Fibroblast of skin of back (primary cell): ENCODE measurements at regions not wholly inside any gene's neighbourhood (a gene's known extent, or its start where the extent isn't known, plus 50 kb on each side); places are given as distances from the start of the nearest gene placed in this dataset.

Experiments used
- DNase-seq: peaks from one replicate; pipeline ENCODE4 v3.0.0-alpha.2; 2013

DNA sequence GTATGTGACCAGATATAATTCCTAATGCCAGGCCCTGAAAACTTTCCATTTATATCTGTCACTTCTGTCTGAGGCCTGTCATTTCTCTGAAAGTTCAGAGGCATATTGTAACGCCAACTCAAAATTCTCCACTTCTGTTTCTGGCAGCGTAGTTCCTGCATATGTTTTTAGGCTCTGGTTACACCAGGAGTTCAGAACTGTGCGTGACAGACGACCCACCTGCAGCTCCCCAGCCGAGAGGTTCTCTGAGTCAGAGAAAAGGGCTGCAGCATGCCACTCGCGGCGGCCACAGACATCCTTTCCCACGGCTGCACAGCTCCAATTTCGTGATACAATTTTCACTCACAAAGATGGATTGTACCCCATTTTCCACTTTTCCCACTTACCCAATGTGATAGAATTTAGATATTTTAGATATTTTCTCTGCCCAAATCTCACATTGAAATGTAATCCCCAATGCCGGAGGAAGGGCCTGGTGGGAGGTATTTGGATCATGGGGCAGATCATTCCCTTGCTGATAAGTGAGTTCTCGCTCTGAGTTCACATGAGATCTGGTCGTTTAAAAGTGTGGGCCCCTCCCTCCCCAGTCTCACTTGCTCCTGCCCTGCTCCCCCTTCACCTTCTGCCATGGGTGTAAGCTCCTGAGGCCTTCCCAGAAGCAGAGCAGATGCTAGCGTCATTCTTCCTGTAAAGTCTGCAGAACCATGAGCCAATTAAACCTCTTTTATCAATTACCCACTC is 308.1 kb downstream of the LIG4 start:
- peak; percentile 91 for DNase-seq

DNA sequence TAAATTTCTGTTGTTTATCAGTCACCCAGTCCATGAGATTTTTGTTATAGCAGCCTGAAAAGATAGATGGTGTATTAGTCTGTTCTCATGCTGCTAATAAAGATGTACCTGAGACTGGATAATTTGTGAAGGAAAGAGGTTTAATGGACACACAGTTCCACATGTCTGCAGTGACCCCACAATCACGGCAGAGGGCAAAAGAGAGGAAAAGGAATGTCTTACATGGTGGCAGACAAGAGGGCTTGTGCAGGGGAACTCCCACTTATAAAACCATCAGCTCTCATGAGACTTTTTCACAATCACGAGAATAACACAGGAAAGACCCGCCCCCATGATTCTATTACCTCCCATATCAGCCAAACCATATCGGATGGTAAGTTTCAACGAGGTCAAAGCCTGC is 309.2 kb downstream of the LIG4 start:
- DNase-seq = no peak

DNA sequence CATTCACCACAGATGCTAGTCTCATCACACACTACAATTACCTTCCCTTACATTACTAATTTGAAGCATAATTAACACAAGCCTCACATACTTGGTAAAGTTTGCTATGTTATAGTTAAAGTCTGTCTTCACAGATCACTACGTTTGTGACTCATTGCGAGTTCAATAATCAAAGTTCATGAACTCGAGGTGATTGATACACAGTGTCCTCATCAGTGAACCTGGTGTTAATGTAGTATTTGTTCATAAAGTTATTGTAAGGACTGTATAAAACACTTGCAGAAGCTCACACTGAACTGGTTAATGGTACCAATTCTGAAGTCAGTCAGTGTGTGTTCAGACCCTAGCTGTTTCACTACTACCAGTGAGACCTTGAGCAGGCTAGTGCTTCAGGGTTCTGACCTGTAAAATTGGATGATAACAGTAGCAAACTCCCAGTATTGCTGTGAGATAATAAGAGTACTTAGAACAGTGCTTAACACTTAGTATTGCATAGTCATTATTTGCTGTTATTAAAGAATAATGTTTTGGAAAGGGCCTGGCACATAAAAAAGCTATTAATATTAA is 313.3 kb downstream of the LIG4 start:
- no peak for DNase-seq

DNA sequence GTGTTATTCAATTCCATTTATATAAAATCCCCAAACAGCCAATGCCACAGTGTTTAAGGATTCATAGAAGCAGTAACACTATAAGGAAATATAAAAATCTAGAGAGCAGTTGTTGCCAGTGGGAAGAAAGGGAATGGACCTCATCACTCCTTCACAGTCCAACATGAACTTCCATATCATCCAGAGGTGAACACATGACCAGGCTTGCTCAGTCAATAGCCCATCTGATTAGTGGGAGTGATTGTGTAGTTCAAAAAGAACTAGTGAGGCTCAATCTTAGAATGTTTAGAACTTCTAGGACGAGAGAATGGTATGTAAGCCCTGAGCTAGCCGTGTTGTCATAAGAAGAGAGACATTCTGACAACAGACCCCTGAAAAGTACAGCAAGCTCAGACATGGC is 314.1 kb downstream of the LIG4 start:
- DNase-seq = no peak

DNA sequence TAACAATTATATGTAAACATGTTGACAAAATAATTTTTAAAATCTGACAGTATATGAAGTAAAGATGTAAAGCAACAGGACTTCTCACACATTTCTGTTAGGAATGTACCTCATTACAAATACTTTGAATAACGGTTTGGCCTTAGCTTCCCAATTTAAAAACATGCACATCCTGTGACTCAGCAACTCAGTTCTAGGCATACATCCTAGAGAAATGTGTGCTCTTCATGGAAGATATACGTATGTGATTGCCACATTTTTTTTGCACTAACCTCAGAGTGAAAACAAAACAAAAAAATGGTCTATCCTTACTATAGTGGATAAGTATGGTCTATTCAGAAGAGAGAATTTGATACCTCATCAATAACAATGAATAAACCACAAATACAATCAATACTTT is 314.6 kb downstream of the LIG4 start:
- DNase-seq = peak; percentile 88

DNA sequence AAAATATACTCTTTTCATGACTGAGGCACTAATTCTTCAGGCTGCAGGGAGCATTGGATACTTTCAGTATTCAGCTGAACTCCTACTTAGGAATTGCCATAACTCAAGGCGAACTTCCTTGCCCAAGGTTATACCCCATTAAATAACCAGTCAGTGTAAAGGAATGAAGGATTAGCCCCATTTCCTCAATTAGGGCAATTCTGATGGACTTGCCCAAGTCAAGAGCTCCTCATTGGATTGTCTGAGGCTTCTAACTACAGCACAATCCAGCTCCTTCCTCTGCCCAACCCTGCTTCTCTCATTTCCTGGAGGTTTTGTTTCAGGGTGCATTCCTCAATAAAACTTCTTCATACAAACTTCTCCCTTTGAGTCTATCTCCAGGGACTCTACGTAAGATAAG is 329.2 kb downstream of the LIG4 start:
- DNase-seq = no peak

DNA sequence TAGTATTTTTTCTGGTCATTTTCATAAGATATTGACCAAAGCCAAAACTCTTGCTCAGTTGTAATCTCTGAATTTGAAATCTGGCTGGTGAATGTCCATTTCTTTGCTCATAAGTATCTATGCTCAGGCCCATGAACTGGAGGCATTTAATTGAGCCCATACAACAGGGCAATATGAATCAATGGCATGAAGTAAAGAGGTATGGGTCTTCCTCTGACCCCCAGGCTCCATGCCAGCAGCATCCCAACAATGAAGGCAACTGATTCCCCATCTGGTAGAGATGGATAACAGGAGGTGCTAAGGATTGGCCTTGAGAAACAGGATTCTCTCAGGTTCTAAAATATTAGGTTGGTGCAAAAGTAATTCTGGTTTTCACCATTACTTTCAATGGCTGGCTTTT is 330.8 kb downstream of the LIG4 start:
- DNase-seq = no peak

DNA sequence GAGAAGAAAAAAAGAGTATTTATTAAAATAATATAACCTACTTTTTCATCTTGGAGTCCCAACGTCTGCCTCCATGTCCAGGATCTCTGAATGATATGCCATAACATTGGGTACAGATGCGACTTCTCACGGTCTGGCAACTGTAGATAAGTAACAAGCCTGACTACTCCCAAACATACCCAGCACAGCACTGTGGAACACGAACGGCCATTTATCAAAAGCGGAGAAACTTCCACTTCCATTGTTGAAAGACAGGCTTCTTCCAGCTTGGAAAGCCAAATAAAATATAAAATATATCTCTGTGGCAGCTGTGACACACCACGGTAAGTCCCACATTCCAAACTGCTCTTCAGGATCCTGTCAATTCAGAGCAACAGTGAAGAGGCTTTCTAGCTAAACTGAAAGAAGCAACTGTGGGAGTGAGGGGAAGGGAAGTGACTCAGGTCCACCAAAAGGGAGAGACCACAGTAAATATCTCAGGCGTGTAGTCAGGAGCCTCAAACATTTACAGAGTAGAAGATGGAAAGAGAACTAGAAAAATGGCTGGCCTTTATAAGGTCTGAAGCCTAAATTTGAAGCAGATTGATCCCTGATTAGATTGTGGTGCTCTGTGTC is 331.7 kb downstream of the LIG4 start:
- peak; percentile 89 for DNase-seq

DNA sequence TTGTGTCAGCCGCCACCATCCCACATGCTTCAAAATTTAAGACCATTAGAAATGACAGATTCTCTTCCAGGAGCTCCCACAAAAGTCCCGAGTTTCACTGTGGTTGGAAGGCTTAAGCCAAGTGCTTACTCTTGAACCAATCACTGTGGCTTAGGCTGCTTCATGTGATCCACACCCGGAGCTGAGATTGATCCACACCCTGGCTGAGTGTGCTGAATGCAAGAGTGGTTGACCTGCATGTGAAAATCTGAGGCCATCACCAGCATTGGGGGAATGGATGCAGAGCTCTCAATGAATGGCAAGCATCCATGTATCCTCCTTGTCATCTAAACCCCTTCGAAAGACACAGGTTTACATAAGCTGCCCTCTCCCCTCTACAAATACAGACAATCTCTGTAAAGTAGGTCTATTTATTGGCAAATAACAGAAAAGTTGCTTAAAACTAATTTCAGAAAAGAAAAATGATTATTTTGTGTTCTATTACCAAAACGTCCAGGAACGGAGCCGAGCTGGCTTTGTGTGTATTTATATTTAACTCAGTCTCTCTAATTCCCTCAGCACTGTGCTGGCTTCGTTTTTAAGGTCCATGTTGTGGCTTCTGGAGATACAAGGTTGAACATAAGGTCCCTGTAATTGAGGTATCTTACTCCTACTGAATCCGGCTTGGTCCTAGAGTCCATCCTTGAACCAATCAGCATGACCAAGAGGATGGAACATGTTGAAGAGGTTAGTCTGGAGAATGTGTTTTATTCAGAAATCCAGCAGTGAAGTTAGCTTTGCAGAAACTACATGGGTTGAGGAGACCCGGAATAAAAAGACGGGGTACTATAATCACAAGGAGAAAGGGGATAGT is 332.4 kb downstream of the LIG4 start:
- DNase-seq = no peak

DNA sequence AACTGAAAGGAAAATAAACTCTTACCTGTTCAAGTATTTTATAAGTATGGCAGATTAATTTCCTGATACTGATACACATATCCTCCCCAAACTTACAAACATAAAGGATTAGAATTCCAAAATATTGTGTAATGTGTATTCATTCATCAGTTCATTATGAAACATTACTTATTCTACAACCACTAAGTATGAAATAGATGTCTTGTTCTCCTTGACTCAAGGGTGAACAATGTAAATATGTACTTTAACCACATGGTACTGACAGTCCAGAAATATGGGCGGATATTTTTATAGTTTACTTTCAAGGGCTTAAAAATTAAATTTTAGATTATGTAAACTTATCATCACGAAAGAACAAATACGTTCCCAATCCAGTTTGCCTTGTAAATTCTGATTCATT is 334.0 kb downstream of the LIG4 start:
- DNase-seq = peak; percentile 55

DNA sequence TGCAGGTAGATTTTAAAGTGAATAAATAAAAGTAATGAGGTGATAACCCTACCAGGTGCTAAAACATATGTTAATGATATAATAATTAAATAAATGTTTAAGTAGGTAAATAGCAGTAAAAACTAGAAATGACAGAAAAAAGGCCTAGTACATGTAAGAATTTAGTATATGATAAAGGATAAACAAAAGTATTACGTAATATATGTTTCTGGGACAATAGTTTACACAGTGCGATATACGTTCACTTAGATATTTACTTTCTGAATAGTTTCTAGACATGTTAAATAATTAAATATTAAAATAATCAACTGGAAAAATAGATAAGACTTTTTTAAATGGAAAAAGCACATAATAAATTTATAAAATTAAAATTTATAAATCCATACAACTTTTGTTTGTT is 340.9 kb downstream of the LIG4 start:
- no peak for DNase-seq

DNA sequence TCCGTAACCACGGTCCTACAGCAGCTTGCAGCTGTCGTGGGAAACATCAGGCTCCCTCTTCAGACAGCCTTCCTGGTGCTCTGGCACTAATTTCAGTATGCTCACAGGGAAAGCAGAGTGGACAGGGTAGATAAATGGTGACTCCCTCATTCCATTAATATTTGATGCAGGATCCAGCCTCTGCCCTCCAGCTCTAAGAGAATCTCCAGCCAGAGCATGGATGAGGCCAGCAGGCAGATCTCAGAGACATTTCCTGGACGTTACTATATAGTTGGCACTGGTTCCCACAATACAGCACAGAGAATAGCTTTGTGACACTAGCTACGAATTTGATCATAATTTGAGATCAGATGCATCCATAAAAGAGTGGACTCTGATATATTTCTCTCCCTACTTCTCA is 341.4 kb downstream of the LIG4 start:
- no peak for DNase-seq

DNA sequence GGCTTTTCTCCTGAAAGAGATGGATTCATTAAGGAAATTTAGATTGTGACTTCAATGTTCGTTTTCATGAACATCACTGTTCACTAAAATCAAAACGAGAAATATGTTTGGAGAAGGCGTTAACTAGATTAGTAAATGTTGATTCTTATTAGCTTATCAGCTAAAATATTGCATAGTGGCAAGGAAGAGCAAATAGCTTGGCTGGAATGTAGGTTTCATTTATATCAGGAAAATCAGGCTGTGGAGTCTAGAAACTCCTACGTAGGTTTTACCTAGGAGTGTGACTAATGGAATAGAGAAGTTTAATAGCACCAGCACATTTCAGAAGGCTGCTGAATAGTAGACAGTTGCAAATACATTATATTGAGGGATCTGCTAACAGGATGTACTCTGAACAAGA is 344.9 kb downstream of the LIG4 start:
- DNase-seq = no peak

DNA sequence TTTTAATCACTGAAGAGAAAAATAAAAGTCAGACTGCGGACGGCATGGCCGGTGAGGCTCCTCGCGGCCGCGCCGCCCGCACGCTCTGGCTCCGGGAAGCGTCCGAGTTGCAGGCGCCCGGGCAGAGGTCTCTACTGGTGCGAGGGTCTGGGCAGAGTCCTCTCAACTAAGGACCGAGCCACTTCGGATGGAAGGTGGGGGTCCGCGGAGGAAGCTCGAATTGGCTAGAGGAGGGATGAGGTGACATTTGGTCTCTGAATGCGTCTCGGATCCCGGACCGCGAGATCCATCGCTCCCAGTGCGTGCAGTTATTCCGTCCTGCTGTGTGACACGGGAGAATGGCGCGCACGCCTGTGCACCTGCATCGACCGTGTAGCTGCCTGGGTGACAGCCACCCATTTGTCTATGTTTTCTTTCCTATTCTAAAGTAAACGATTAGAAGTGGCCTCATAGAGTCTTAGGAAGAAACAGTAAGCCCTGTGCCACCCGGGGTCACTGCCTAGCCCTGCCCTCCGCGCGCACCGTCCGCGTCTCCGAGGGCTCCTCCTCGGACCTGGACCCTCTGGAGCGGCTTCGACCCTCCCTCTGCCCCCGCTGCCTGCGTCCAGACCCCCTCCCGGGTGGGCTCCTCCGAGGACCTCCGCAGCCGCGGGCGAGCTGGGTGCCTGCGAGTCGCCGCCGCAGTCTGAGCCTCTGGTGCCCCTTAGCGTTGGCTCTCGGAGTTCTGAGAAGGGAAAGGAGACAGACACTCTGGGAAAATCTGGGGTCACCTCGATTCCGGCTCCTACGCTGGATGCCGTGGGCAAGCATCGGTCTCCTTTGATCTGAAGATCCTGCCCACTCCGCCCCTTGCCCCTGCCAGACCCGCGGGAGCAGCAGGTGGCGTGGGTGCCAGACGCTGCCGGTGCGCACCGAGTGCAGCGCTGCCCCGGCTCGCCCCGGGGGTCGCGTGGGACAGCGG is 347.4 kb downstream of the LIG4 start:
- peak; percentile 57 for DNase-seq

DNA sequence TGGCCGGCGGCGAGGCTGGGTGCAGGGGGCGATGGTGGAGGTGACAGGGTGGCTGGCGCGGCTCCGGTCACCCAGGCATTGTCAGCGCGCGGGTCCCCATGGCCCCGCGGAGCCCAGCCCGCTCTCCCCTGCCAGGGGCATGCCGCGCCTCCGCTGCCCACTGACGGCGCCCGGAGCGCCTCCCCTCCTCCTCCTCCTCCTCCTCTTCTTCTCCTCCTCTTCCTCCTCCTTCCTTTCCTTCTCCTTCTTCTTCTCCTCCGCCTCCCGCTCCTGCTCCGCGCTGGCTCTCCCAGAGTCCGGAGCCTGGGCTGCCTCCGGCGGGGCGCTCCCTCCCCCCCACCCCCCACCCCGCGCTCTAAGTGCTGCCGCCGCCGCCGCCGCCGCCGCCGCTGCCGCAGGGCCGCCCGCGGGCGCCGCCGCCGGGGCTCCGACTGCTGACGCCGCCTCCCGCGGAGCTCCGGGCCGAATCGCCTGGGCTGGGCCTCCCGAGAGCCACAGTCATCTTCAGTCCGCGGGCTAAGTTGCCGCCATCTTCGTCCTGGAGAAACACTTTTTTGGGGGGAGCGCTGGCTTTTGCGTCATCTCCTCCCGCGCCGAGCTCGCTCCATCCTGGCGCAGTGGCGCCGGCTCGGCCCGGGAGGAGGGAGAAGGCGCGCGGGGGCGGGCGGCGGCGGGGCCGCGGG is 348.3 kb downstream of the LIG4 start:
- DNase-seq = peak; percentile 61

DNA sequence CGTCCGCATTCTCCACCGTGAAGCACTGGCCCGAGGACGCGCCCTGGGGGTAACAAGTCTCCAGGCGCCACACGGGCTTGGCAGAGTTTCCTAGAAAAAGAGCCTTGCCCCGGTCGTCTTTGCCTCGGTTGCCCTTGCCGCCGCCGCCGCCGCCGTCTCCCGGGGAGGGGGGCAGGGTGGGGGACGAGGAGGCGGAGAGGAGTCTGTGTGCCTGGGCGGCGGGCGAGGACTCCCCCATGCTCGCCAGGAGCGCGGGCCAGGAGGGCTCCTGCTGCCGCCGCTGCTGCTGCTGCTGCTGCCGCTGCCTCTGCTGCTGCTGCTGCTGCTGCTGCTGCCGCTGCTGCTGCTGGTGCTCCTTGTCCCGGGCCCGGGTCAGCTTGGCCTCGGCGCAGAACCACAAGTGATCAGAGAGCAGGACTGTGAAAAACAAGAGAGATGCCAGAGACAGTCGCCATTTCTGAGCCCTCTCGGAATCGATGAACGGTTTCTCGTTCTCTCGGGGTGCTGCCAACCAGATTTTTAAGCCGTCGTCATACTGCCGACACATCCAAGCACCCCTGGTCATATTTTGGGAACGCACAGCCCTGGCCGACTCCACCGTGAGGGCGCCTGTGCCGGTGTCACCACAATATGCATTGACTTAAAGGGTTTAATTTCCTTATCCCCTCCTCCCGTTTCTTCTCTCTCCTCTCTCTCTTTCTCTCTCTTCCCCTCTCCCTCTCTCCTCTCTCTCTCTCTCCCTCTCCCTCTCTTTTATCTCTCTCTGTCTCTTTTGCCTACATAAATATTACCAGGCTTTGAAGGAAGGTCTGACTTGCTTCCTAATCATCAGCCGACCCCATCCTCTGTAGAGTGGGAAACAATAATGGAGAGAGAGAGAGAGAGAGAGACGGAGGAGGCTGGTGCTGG is 349.1 kb downstream of the LIG4 start:
- peak; percentile 49 for DNase-seq

DNA sequence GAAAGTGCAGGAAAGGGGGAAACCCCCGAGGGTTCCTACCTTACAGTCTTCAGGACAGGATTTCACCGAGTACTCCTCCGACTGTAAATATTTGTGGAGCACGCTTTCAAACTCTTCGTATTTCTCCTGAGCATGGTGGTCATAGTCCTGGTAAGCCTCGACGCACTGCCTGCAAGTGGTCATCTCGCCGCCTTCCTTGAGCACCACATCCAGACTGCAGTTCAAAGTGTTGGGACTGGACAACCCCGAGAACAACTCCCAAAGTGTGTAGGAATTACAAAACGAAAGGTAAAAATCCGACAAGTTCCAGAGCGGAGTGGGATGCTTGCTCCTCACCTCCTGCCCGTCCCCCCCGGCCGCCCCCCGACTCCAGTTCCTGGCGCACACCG is 349.7 kb downstream of the LIG4 start:
- DNase-seq = no peak

DNA sequence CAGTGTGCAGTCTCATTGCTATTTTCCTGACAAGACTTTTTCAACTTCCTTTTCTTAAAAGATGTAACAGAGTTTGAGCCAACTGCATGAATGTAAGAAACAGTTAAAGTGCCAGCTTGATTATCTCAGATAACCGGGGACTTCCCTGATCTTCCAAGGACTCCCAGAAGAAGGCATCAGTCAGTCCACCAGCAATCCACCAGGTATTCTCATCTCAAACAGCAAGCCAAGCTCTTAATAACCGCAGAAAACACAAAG is 350.1 kb downstream of the LIG4 start:
- DNase-seq = no peak

DNA sequence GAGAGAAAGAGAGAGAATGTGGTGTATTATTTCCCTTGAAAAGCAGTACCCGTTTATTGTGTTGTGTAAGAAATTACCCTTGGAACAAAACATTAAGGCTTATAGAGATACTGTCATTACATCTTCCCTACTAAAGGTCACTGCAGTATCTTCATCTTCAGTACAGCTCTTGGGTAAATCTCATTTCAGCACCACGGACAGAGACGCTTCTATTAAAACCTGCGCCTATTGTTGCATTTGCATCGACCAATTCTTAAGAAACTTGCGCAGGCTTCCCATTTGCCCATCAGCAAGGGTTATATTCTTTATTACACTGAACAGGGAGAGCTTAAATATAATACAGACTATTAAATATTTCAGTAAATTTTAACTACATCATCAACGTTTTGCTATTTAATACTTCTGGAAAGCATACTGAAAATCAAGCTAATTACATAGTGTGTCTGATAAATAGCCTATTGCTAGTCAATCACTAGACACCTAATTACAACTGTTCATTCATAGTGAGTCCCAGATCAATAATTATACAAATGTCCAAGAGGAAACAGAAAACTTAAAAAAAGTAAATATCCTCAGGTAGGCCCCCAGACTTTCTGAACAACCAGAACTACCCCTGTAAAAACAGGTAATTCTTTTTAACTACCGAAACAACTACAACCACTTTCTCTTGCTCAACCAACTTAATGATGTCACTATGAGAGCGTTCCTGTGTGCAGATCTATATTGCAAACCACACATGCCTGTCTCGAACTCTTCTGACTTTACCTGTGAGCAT is 350.6 kb downstream of the LIG4 start:
- DNase-seq = peak; percentile 71

DNA sequence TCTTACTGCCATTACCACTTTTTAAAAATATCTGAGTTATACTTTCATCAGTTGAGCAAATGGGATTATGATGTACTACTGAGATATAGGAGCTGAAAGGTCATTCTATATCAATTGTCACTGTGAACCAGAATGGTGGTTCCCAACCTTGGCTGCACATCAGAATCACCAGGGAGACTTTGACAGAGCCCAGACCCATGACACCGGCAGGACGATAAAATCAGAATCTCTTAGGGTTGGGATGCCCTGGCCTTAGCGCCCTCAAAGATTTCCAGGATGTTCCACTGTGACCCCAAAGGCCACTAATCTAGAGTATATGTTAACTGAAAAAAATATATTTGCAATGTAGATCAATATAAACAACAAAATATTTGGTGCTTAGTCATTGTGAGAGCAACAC is 355.1 kb downstream of the LIG4 start:
- DNase-seq = no peak
